Karpas-422 (cell line): ENCODE measurements at regions not wholly inside any gene's neighbourhood (a gene's known extent, or its start where the extent isn't known, plus 50 kb on each side); places are given as distances from the start of the nearest gene placed in this dataset.

ENCODE experiments used
- DNase-seq: peaks from one replicate; pipeline ENCODE4 v3.0.0-alpha.2; 2015
- H2AFZ ChIP-seq: fragments of 200-600 bp; sonication (generic); 2 replicates; pipeline ENCODE4 v1.6.1; 2014; ENCODE audit warnings: antibody characterized with exemption, low read length, mixed read lengths
- H3K27ac ChIP-seq: fragments of 200-600 bp; sonication (generic); 2 replicates; pipeline ENCODE4 v1.5.1; 2014; ENCODE audit warnings: mild to moderate bottlenecking, low read length, moderate library complexity
- H3K27me3 ChIP-seq: fragments of 200-600 bp; sonication (generic); 2 replicates; pipeline ENCODE4 v1.6.1; 2014; ENCODE audit warnings: low read length, mixed read lengths
- H3K36me3 ChIP-seq: fragments of 200-600 bp; sonication (generic); 2 replicates; pipeline ENCODE4 v1.6.1; 2014; ENCODE audit warnings: low read length, mixed read lengths; ENCODE audit not compliant: insufficient read depth
- H3K4me1 ChIP-seq: fragments of 200-600 bp; sonication (generic); 2 replicates; pipeline ENCODE4 v1.6.1; 2014; ENCODE audit warnings: mild to moderate bottlenecking, low read length, mixed read lengths
- H3K4me2 ChIP-seq: fragments of 200-600 bp; sonication (generic); 2 replicates; pipeline ENCODE4 v1.6.1; 2014; ENCODE audit warnings: low read length, low read depth, mild to moderate bottlenecking; ENCODE audit not compliant: poor library complexity, severe bottlenecking
- H3K4me3 ChIP-seq: fragments of 200-600 bp; sonication (generic); 2 replicates; pipeline ENCODE4 v1.5.1; 2014; ENCODE audit warnings: mild to moderate bottlenecking, antibody characterized with exemption, low read length, mixed read lengths
- H3K79me2 ChIP-seq: fragments of 200-600 bp; sonication (generic); 2 replicates; pipeline ENCODE4 v1.6.1; 2014; ENCODE audit warnings: mild to moderate bottlenecking, low read length, mixed read lengths
- H3K9ac ChIP-seq: fragments of 200-600 bp; sonication (generic); 2 replicates; pipeline ENCODE4 v1.6.0; 2014; ENCODE audit warnings: low read length
- H3K9me2 ChIP-seq: fragments of 200-600 bp; sonication (generic), shearing (Covaris generic); replicated peaks from 2 replicates; pipeline ENCODE4 v1.6.0; 2014; ENCODE audit warnings: mild to moderate bottlenecking, low read length, moderate library complexity; ENCODE audit not compliant: insufficient read depth
- H3K9me3 ChIP-seq: fragments of 300-700, 200-600 bp; sonication (generic); 2 replicates; pipeline ENCODE4 v1.6.1; 2014; ENCODE audit warnings: low read length, mixed read lengths
- H4K20me1 ChIP-seq: fragments of 200-600 bp; sonication (generic); 2 replicates; pipeline ENCODE4 v1.6.1; 2014; ENCODE audit warnings: mild to moderate bottlenecking, antibody characterized with exemption, low read length, low read depth; ENCODE audit not compliant: insufficient read depth

GRCh38 chr4:114396808-114397207, 201.8 kb upstream of the UGT8 start:
- Histone ChIP-seq H3K9me3 (no peaks in the 10 kb centered on the region), H3K9me2 (no peaks in the 10 kb centered on the region), H3K27ac (no peak overlapping the region), H3K4me3 (no peak overlapping the region), H3K4me1 (peaks cover 14% of the 10 kb centered on the region), H3K4me2 (no peak overlapping the region), H3K27me3 (no peaks in the 10 kb centered on the region), H3K9ac (no peak overlapping the region), H3K79me2 (no peaks in the 10 kb centered on the region), H3K36me3 (no peaks in the 10 kb centered on the region), H4K20me1 (no peaks in the 10 kb centered on the region), H2AFZ (no peak overlapping the region)
- DNase-seq: no peak

- Histone ChIP-seq H3K27me3 (no peaks in the 10 kb centered on the region), H2AFZ (no peak overlapping the region), H3K79me2 (no peaks in the 10 kb centered on the region), H3K4me3 (no peak overlapping the region), H3K9ac (no peak overlapping the region), H3K4me2 (no peak overlapping the region), H3K9me2 (no peaks in the 10 kb centered on the region), H3K9me3 (no peaks in the 10 kb centered on the region), H3K36me3 (no peaks in the 10 kb centered on the region), H3K4me1 (peaks cover 14% of the 10 kb centered on the region), H3K27ac (no peak overlapping the region), H4K20me1 (no peaks in the 10 kb centered on the region)
- no peak for DNase-seq
Observed at GRCh38 chr4:114398410-114398809, 200.2 kb upstream of the UGT8 start.

- Histone ChIP-seq H4K20me1 (no peaks in the 10 kb centered on the region), H3K79me2 (no peaks in the 10 kb centered on the region), H3K27me3 (no peaks in the 10 kb centered on the region), H3K9ac (no peak overlapping the region), H3K9me3 (no peaks in the 10 kb centered on the region), H2AFZ (no peak overlapping the region), H3K4me1 (peaks cover 8% of the 10 kb centered on the region), H3K4me2 (no peak overlapping the region), H3K4me3 (no peak overlapping the region), H3K36me3 (no peaks in the 10 kb centered on the region), H3K9me2 (no peaks in the 10 kb centered on the region), H3K27ac (no peak overlapping the region)
- DNase-seq: no peak
Observed at GRCh38 chr4:114399105-114399504, 199.5 kb upstream of the UGT8 start.

- H3K79me2 ChIP-seq: no peaks in the 10 kb centered on the region
- H3K4me1 ChIP-seq: no peaks in the 10 kb centered on the region
- no peak overlapping the region for H2AFZ ChIP-seq
- DNase-seq: no peak
- no peak overlapping the region for H3K9ac ChIP-seq
- no peak overlapping the region for H3K27ac ChIP-seq
- no peak overlapping the region for H3K4me2 ChIP-seq
- no peaks in the 10 kb centered on the region for H4K20me1 ChIP-seq
- no peaks in the 10 kb centered on the region for H3K9me2 ChIP-seq
- no peaks in the 10 kb centered on the region for H3K36me3 ChIP-seq
- H3K4me3 ChIP-seq: no peak overlapping the region
- H3K9me3 ChIP-seq: no peaks in the 10 kb centered on the region
- no peaks in the 10 kb centered on the region for H3K27me3 ChIP-seq
Observed at GRCh38 chr4:114400531-114400930, 198.1 kb upstream of the UGT8 start.

- H3K9ac ChIP-seq: no peak overlapping the region
- H3K9me3 ChIP-seq: no peaks in the 10 kb centered on the region
- no peak for DNase-seq
- no peaks in the 10 kb centered on the region for H3K36me3 ChIP-seq
- H3K27me3 ChIP-seq: no peaks in the 10 kb centered on the region
- no peaks in the 10 kb centered on the region for H4K20me1 ChIP-seq
- no peaks in the 10 kb centered on the region for H3K4me1 ChIP-seq
- H3K4me3 ChIP-seq: no peak overlapping the region
- H3K4me2 ChIP-seq: no peak overlapping the region
- no peak overlapping the region for H2AFZ ChIP-seq
- H3K79me2 ChIP-seq: no peaks in the 10 kb centered on the region
- no peak overlapping the region for H3K27ac ChIP-seq
- H3K9me2 ChIP-seq: no peaks in the 10 kb centered on the region
Observed at GRCh38 chr4:114401483-114401882, 197.1 kb upstream of the UGT8 start.

- Histone ChIP-seq H3K36me3 (no peaks in the 10 kb centered on the region), H2AFZ (no peak overlapping the region), H3K79me2 (no peaks in the 10 kb centered on the region), H3K27ac (no peak overlapping the region), H3K27me3 (no peaks in the 10 kb centered on the region), H3K9me2 (no peaks in the 10 kb centered on the region), H3K9me3 (no peaks in the 10 kb centered on the region), H3K4me2 (no peak overlapping the region), H3K4me3 (no peak overlapping the region), H3K4me1 (no peaks in the 10 kb centered on the region), H3K9ac (no peak overlapping the region), H4K20me1 (no peaks in the 10 kb centered on the region)
- DNase-seq: no peak
Observed at GRCh38 chr4:114417214-114417613, 181.4 kb upstream of the UGT8 start.

GRCh38 chr4:114420069-114420468, 178.5 kb upstream of the UGT8 start:
- no peaks in the 10 kb centered on the region for H3K36me3 ChIP-seq
- no peak overlapping the region for H3K27ac ChIP-seq
- no peak overlapping the region for H2AFZ ChIP-seq
- no peaks in the 10 kb centered on the region for H3K9me3 ChIP-seq
- DNase-seq: no peak
- no peaks in the 10 kb centered on the region for H3K27me3 ChIP-seq
- no peak overlapping the region for H3K4me3 ChIP-seq
- no peak overlapping the region for H3K9ac ChIP-seq
- H3K79me2 ChIP-seq: no peaks in the 10 kb centered on the region
- H3K4me2 ChIP-seq: no peak overlapping the region
- H4K20me1 ChIP-seq: no peaks in the 10 kb centered on the region
- H3K4me1 ChIP-seq: no peaks in the 10 kb centered on the region
- H3K9me2 ChIP-seq: no peaks in the 10 kb centered on the region

- Histone ChIP-seq H3K4me1 (no peaks in the 10 kb centered on the region), H3K27ac (no peak overlapping the region), H3K27me3 (no peaks in the 10 kb centered on the region), H3K4me2 (no peak overlapping the region), H2AFZ (no peak overlapping the region), H3K79me2 (no peaks in the 10 kb centered on the region), H3K9ac (no peak overlapping the region), H3K4me3 (no peak overlapping the region), H4K20me1 (no peaks in the 10 kb centered on the region), H3K36me3 (no peaks in the 10 kb centered on the region), H3K9me3 (no peaks in the 10 kb centered on the region), H3K9me2 (no peaks in the 10 kb centered on the region)
- no peak for DNase-seq
Observed at GRCh38 chr4:114423582-114423981, 175.0 kb upstream of the UGT8 start.

- Histone ChIP-seq H3K4me2 (no peak overlapping the region), H3K4me1 (no peaks in the 10 kb centered on the region), H3K9me3 (no peaks in the 10 kb centered on the region), H2AFZ (no peak overlapping the region), H3K9ac (no peak overlapping the region), H3K36me3 (no peaks in the 10 kb centered on the region), H3K27ac (no peak overlapping the region), H3K9me2 (0 out of 2 replicates have a peak, but pooled peaks cover 6% of the 10 kb centered on the region), H4K20me1 (no peaks in the 10 kb centered on the region), H3K79me2 (no peaks in the 10 kb centered on the region), H3K27me3 (no peaks in the 10 kb centered on the region), H3K4me3 (no peak overlapping the region)
- no peak for DNase-seq
Observed at GRCh38 chr4:114435116-114435515, 163.5 kb upstream of the UGT8 start.
